ENCODE measurements at regions not wholly inside any gene's neighbourhood (a gene's known extent, or its start where the extent isn't known, plus 50 kb on each side); places are given as distances from the start of the nearest gene placed in this dataset.

DNA sequence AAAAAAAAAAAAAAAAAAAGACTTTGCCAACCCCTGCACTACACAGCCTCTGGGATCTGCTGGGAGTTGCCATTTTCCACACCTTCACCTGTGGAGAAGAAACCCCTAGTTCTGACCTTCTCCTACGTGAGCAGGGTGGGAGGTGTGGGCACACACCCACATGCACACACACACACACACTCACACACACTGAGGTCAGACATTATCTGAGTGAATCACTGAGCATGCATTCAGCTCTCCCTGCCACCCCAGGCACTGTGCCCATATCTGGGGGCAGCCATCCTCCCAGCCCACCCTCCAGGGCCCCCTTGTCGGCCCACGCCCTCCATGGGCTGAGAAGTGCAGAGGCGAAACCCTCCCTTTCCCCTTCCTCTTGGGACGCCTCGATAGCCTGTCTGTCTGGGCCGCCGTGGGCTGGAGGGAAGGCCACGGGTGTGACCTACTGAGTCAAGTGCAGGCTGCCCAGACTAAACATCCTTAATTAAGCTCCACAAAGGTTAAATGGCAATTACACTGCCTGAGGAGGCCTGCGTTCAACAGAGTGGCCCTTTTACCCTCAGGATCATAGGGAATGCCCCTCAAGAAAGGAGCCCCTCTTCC lies 143.8 kb downstream of the C16orf95 start:
- DNase-seq (ENCODE audit: extremely low read depth, low read depth), result no peak

DNA sequence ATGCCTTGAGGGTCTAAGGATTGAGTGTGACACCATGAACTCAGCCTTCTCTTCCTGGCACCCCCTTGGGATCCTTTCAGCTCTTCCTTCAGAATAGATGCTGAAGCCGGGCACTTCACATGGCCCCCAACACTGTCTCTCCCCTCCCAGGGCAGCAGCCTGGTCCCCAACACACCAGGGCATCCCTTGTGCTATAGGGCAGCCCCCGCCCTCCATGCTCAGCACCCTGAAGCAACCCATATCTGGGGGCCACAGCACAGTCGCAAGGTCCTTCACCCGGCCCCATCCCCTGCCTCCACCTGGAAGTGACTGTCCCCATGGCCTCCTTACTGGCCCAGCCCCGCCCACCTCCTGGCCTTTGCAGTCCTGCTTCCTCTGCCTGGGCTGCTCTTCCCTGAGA lies 143.1 kb downstream of the C16orf95 start:
- DNase-seq (ENCODE audit: extremely low read depth, low read depth), result no peak

- no peak for DNase-seq (ENCODE audit: extremely low read depth, low read depth)
Observed at GRCh38 chr16:87176735-87177134, 140.5 kb downstream of the C16orf95 start.

- no peak for DNase-seq (ENCODE audit: extremely low read depth, low read depth)
Observed at GRCh38 chr16:87177673-87178072, 139.5 kb downstream of the C16orf95 start.

GRCh38 chr16:87178177-87178863 lies 138.9 kb downstream of the C16orf95 start:
- DNase-seq (ENCODE audit: extremely low read depth, low read depth), result no peak

DNA sequence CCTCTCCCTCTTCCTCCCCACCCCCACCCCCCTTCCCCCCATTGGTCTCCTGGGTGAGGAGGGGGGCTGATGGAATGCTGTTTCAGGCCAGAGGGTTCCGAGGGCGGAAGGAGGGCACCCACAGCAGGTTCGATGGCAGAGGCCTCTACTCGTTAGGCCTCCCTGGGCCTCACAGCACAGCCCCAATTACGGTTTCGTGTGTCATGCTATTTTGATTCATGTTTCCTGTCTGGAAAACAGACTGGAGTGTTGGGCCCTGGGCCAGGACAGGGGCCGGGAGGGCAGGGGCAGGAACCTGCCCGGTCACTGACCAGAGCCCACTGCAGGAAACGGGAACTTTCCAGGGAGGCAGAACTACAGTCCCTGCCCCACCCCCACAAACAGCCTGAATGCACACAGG lies 138.2 kb downstream of the C16orf95 start:
- no peak for DNase-seq (ENCODE audit: extremely low read depth, low read depth)

DNA sequence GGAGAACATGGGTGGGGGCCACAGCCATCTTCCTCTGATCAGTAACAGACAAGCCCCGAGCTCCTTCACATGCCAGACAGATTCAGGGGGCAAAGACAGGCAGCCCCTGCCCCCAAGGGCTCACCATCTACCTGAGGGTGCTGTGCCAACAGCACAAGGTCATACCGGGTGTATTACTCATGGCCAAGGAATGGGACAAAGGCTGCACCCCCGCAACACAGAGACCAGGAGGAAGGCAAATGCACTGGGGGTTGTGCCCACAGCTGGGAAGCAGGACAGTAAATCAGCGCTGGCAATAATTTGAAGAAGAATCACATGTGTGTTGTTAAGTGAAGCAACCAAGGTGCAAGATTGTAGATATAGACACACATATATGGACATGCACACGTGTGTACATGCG lies 137.1 kb downstream of the C16orf95 start:
- DNase-seq (ENCODE audit: extremely low read depth, low read depth), result no peak

GRCh38 chr16:87182759-87183158 lies 134.4 kb downstream of the C16orf95 start:
- DNase-seq (ENCODE audit: extremely low read depth, low read depth), result no peak

DNA sequence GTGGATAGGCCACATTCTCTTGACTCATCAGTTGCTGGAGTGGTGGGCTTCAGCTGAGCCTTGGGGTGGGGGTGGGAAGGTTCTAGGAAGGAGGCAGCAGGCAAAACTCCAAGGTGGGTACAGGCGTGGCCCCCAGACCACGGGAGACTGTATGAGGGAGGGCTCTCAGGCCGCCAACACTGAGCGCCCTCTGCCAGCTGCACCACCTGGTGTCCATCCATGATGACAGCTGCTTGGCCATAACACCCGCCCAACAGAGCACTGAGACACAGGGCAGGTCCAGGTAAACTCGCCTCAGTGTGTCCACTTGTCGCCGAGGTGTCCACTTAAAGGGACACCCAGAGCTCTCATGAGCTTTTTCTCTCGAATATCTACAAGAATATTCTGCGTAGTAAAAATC lies 133.5 kb downstream of the C16orf95 start:
- no peak for DNase-seq (ENCODE audit: extremely low read depth, low read depth)

GRCh38 chr16:87185308-87185707 lies 131.9 kb downstream of the C16orf95 start:
- DNase-seq (ENCODE audit: extremely low read depth, low read depth), result no peak

- DNase-seq (ENCODE audit: extremely low read depth, low read depth), result no peak
Observed at GRCh38 chr16:87185983-87186382, 131.2 kb downstream of the C16orf95 start.

DNA sequence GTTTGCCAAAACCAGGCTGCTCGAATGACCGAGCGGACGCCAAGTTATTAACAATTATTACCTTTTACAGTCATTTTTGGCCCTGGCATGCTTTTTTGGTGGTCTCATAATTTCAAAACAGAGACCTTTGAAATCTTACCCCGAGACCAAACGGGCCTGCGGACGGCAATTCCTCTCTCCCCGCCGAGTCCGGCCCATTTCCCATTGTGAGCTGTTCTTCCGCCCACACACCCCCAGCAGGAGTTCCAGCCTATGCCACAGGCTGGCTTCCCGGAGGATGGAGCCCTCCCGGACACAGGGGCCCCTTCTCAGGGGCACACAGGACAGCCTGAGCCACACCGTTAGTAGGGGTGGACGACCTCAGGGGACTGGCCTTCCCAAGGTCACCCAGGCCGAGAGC lies 130.7 kb downstream of the C16orf95 start:
- no peak for DNase-seq (ENCODE audit: extremely low read depth, low read depth)

DNA sequence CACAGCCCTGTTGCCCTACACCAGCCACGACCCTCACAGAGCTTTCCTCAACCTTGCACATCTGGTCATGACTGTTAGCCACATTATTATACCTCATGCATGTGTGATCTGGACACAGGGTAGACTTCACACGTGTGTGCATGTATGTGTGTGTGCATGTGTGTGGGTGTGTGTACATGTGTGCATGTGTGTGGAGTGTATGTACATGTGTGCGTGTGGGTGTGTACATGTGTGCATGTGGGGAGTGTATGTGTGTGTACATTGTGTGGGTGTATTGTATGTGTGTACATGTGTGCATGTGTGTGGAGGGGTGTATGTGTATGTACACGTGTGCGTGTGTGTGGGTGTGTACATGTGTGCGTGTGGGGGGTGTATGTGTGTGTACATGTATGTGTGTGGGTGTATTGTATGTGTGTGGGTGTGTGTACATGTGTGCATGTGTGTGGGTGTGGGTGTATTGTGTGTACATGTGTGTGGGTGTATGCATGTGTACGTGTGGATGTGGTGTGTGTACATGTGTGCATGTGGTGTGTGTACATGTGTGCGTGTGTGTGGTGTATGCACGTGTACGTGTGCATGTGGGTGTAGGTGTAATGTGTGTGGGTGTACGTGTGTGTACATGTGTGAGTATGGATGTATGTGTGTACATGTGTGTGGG lies 130.2 kb downstream of the C16orf95 start:
- no peak for DNase-seq (ENCODE audit: extremely low read depth, low read depth)

DNA sequence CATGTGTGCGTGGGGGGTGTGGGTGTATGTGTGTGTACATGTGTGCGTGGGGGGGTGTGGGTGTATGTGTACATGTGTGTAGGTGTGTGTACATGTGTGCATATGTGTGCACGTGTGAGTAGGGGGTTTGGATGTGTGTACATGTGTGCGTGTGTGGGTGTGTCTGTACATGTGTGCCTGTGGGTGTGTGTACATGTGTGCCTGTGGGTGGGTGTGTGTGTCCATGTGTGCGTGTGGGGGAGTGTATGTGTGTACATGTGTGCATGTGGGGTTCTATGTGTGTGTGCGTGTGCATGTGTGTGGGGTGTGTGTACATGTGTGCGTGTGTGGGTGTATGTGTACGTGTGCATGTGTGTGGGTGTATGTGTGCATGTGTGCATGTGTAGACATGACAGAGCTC lies 129.1 kb downstream of the C16orf95 start:
- DNase-seq (ENCODE audit: extremely low read depth, low read depth), result no peak

- no peak for DNase-seq (ENCODE audit: extremely low read depth, low read depth)
Observed at GRCh38 chr16:87189426-87189825, 127.8 kb downstream of the C16orf95 start.

GRCh38 chr16:87190288-87191230 lies 126.6 kb downstream of the C16orf95 start:
- DNase-seq (ENCODE audit: extremely low read depth, low read depth), result no peak

GRCh38 chr16:87192452-87193073 lies 124.6 kb downstream of the C16orf95 start:
- no peak for DNase-seq (ENCODE audit: extremely low read depth, low read depth)

DNA sequence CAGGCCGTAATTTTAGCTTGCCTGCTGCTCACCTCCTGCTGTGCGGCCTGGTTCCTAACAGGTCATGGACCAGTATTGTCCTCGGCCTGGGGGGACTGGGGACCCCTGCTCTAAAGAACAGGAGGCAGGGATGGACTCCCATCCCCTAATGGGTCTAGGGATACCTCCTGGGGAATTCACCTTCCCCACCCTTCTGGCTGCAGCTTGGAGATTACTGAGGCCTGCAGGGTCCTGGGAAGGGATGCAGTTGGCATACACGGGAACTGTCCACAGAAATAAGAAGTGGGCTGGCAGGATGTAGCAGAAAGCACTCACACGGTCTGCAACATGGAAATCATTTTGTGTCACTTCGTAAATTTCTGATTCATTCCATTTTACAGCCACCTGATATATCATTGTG lies 123.0 kb downstream of the C16orf95 start:
- no peak for DNase-seq (ENCODE audit: extremely low read depth, low read depth)

DNA sequence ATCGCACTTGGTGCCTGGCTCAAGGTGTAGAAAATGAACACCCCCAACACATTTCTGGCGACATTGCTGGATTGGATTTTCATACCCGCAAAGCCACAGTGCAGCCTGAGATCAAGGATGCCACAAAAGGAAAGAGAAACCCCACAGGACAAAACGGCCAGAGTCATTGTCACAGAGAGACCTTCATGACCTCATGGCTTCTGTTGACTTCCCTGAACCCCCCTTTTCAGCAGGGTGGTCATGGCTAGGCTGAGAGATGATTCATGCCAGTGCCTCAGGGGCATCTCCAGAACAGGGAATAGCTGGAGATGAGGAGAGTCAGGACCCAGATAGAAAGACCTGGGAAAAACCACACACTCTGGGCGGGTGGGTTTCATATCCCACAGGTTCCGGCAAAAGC lies 122.0 kb downstream of the C16orf95 start:
- DNase-seq (ENCODE audit: extremely low read depth, low read depth), result no peak

GRCh38 chr16:87196231-87196630 lies 121.0 kb downstream of the C16orf95 start:
- DNase-seq (ENCODE audit: extremely low read depth, low read depth), result no peak

DNA sequence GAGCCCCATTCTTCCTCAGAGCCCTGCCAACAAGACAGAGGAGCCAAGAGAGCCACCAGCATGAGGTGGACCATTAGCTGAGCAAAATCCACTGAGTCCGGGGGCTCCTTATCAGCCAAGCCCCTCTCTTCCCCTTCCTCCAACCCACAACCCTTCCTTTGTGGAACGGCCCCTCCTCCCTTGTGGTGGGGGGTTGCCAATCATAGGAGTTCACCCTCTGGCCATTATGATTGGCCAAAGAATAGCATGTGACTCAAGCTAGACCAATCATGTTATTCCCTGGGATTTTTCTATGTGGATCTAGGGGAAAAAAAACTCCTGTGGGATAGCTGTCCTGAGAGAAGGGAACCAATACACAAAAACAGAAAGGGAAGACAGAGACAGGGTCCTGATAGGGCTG lies 120.5 kb downstream of the C16orf95 start:
- DNase-seq (ENCODE audit: extremely low read depth, low read depth), result no peak
